HG03378 (cell line): ENCODE measurements at regions not wholly inside any gene's neighbourhood (a gene's known extent, or its start where the extent isn't known, plus 50 kb on each side); places are given as distances from the start of the nearest gene placed in this dataset.

Experiments used
- ATAC-seq: cut with Tn5 transposase; IDR thresholded peaks from one replicate; pipeline ENCODE4 v1.9.1; 2021; ENCODE audit warnings: mild to moderate bottlenecking, moderate library complexity; ENCODE audit not compliant: unreplicated experiment

- ATAC-seq: no peak
These were observed 446.5 kb downstream of the BCL11A start for GRCh38 chr2:60106836-60107529.

GRCh38 chr2:60105906-60106305 lies 447.5 kb downstream of the BCL11A start:
- no peak for ATAC-seq

- ATAC-seq: peak; percentile 48
These were observed 448.6 kb downstream of the BCL11A start for GRCh38 chr2:60104514-60105505.

GRCh38 chr2:60100034-60100433 lies 453.4 kb downstream of the BCL11A start:
- no peak for ATAC-seq

- no peak for ATAC-seq
These were observed 454.5 kb downstream of the BCL11A start for GRCh38 chr2:60098996-60099395.

GRCh38 chr2:60097298-60097697 lies 456.2 kb downstream of the BCL11A start:
- no peak for ATAC-seq

GRCh38 chr2:60096556-60096955 lies 456.9 kb downstream of the BCL11A start:
- no peak for ATAC-seq

- no peak for ATAC-seq
These were observed 457.6 kb downstream of the BCL11A start for GRCh38 chr2:60095903-60096302.

- no peak for ATAC-seq
These were observed 458.1 kb downstream of the BCL11A start for GRCh38 chr2:60095202-60095815.

GRCh38 chr2:60094450-60094929 lies 459.0 kb downstream of the BCL11A start:
- ATAC-seq: no peak

GRCh38 chr2:60092781-60093180 lies 460.7 kb downstream of the BCL11A start:
- ATAC-seq: no peak

- ATAC-seq: no peak
These were observed 461.6 kb downstream of the BCL11A start for GRCh38 chr2:60091894-60092293.

- no peak for ATAC-seq
These were observed 462.2 kb downstream of the BCL11A start for GRCh38 chr2:60091266-60091665.

- ATAC-seq: no peak
These were observed 473.9 kb downstream of the BCL11A start for GRCh38 chr2:60079562-60079961.

- no peak for ATAC-seq
These were observed 478.4 kb downstream of the BCL11A start for GRCh38 chr2:60075048-60075447.

GRCh38 chr2:60073201-60073600 lies 480.3 kb downstream of the BCL11A start:
- ATAC-seq: no peak

GRCh38 chr2:60072609-60073008 lies 480.8 kb downstream of the BCL11A start:
- ATAC-seq: no peak

GRCh38 chr2:60071490-60071831 lies 482.0 kb downstream of the BCL11A start:
- ATAC-seq: no peak

GRCh38 chr2:60070736-60071489 lies 482.5 kb downstream of the BCL11A start:
- ATAC-seq: no peak

GRCh38 chr2:60070196-60070595 lies 483.3 kb downstream of the BCL11A start:
- ATAC-seq: no peak

- ATAC-seq: no peak
These were observed 484.7 kb downstream of the BCL11A start for GRCh38 chr2:60068755-60069154.
